Endothelial cell (in vitro differentiated cells): ENCODE measurements at regions not wholly inside any gene's neighbourhood (a gene's known extent, or its start where the extent isn't known, plus 50 kb on each side); places are given as distances from the start of the nearest gene placed in this dataset.

Source experiments
- DNase-seq: peaks from one replicate; pipeline ENCODE4 v3.0.0; 2021; ENCODE audit warnings: low spot score
- H3K27ac Mint-ChIP-seq: one replicate; pipeline ENCODE4 v1.8.0; 2021; ENCODE audit warnings: mixed read lengths, inconsistent platforms; ENCODE audit not compliant: unreplicated experiment
- H3K27me3 Mint-ChIP-seq: one replicate; pipeline ENCODE4 v1.8.0; 2021; ENCODE audit warnings: mild to moderate bottlenecking, moderate library complexity, mixed read lengths, inconsistent platforms; ENCODE audit not compliant: unreplicated experiment
- H3K36me3 Mint-ChIP-seq: one replicate; pipeline ENCODE4 v1.8.0; 2021; ENCODE audit warnings: mild to moderate bottlenecking, low read depth, mixed read lengths, inconsistent platforms; ENCODE audit not compliant: unreplicated experiment
- H3K4me1 Mint-ChIP-seq: one replicate; pipeline ENCODE4 v1.8.0; 2021; ENCODE audit warnings: mild to moderate bottlenecking, mixed read lengths, inconsistent platforms; ENCODE audit not compliant: unreplicated experiment
- H3K4me3 Mint-ChIP-seq: one replicate; pipeline ENCODE4 v1.8.0; 2021; ENCODE audit warnings: mild to moderate bottlenecking, mixed read lengths, inconsistent platforms; ENCODE audit not compliant: unreplicated experiment
- H3K9me3 Mint-ChIP-seq: one replicate; pipeline ENCODE4 v1.8.0; 2021; ENCODE audit warnings: mixed read lengths, inconsistent platforms; ENCODE audit not compliant: unreplicated experiment
- CTCF ChIP-seq: fragments of 200-600 bp; sonication (generic); IDR thresholded peaks from one replicate; pipeline ENCODE4 v1.5.0; 2021; ENCODE audit warnings: antibody characterized with exemption; ENCODE audit not compliant: unreplicated experiment

GRCh38 chr6:81340946-81341345 is 411.5 kb downstream of the TENT5A start:
- H3K4me1 Mint-ChIP-seq = no peaks in the 10 kb centered on the region
- no peak overlapping the region for H3K27ac Mint-ChIP-seq
- TF ChIP-seq CTCF = no peak
- no peaks in the 10 kb centered on the region for H3K9me3 Mint-ChIP-seq
- no peaks in the 10 kb centered on the region for H3K36me3 Mint-ChIP-seq
- H3K27me3 Mint-ChIP-seq = peaks cover 3% of the 10 kb centered on the region
- DNase-seq = no peak
- no peak overlapping the region for H3K4me3 Mint-ChIP-seq

- H3K27me3 Mint-ChIP-seq = no peaks in the 10 kb centered on the region
- DNase-seq = no peak
- no peaks in the 10 kb centered on the region for H3K4me1 Mint-ChIP-seq
- no peaks in the 10 kb centered on the region for H3K9me3 Mint-ChIP-seq
- no peak for TF ChIP-seq CTCF
- no peak overlapping the region for H3K27ac Mint-ChIP-seq
- no peak overlapping the region for H3K4me3 Mint-ChIP-seq
- no peaks in the 10 kb centered on the region for H3K36me3 Mint-ChIP-seq
Measured at GRCh38 chr6:81331526-81331925, 421.0 kb downstream of the TENT5A start.

GRCh38 chr6:81328700-81329099 is 423.8 kb downstream of the TENT5A start:
- Mint-ChIP-seq H3K4me1 (no peaks in the 10 kb centered on the region), H3K9me3 (no peaks in the 10 kb centered on the region), H3K4me3 (no peak overlapping the region), H3K27ac (no peak overlapping the region), H3K36me3 (no peaks in the 10 kb centered on the region), H3K27me3 (no peaks in the 10 kb centered on the region)
- no peak for DNase-seq
- no peak for TF ChIP-seq CTCF

- no peak for DNase-seq
- H3K36me3 Mint-ChIP-seq = no peaks in the 10 kb centered on the region
- no peak overlapping the region for H3K4me3 Mint-ChIP-seq
- H3K27ac Mint-ChIP-seq = no peak overlapping the region
- TF ChIP-seq CTCF = no peak
- H3K4me1 Mint-ChIP-seq = no peaks in the 10 kb centered on the region
- no peaks in the 10 kb centered on the region for H3K27me3 Mint-ChIP-seq
- H3K9me3 Mint-ChIP-seq = no peaks in the 10 kb centered on the region
Measured at GRCh38 chr6:81326881-81327561, 425.5 kb downstream of the TENT5A start.

- Mint-ChIP-seq H3K4me1 (no peaks in the 10 kb centered on the region), H3K4me3 (no peak overlapping the region), H3K9me3 (peaks cover 5% of the 10 kb centered on the region), H3K36me3 (no peaks in the 10 kb centered on the region), H3K27ac (no peak overlapping the region), H3K27me3 (no peaks in the 10 kb centered on the region)
- DNase-seq = no peak
- no peak for TF ChIP-seq CTCF
Measured at GRCh38 chr6:81309811-81310210, 442.7 kb downstream of the TENT5A start.
